Ovary (tissue), 7 donors: ENCODE measurements at regions not wholly inside any gene's neighbourhood (a gene's known extent, or its start where the extent isn't known, plus 50 kb on each side); places are given as distances from the start of the nearest gene placed in this dataset.

Experiments
- DNase-seq, 5 donors: peaks; one replicate each; pipeline ENCODE4 v3.0.0-alpha.2; 2019 to 2020
- H3K27ac ChIP-seq, 2 donors: fragments of 200-600 bp; one replicate each; pipeline versions ENCODE4 v1.5.1 to v1.8.0; 2019 to 2022
- H3K27me3 ChIP-seq: fragments of 200-600 bp; one replicate; pipeline ENCODE4 v1.8.0; 2022
- H3K36me3 ChIP-seq: fragments of 200-600 bp; sonication (generic); one replicate; pipeline ENCODE4 v1.5.1; 2019
- H3K4me1 ChIP-seq: one replicate; pipeline ENCODE4 v1.8.1; 2013; ENCODE audit warnings: mild to moderate bottlenecking, moderate library complexity; ENCODE audit not compliant: insufficient read depth
- H3K4me3 ChIP-seq: fragments of 200-600 bp; sonication (generic); one replicate; pipeline ENCODE4 v1.5.1; 2017
- H3K9me3 ChIP-seq, 2 donors: fragments of 200-600 bp in 1 of 2; sonication (generic) in 1 of 2; one replicate each; pipeline versions ENCODE4 v1.5.1 to v1.8.1; 2013 to 2019; ENCODE audit warnings: mild to moderate bottlenecking in 1 of 2, moderate library complexity in 1 of 2
- CTCF ChIP-seq, 3 donors: fragments of 450-650 bp in 2 of 3; fragments of 200-600 bp in 1 of 3; IDR thresholded peaks; one replicate each; pipeline versions ENCODE4 v1.5.1 to v1.8.0; 2016 to 2022; ENCODE audit warnings: antibody characterized with exemption in 3 of 3, mild to moderate bottlenecking in 1 of 3
- EP300 ChIP-seq: sonication (generic); formaldehyde crosslinking; IDR thresholded peaks from one replicate; pipeline ENCODE4 v1.6.1; 2017; ENCODE audit warnings: antibody characterized with exemption
- POLR2A ChIP-seq: fragments of 450-650 bp; IDR thresholded peaks from one replicate; pipeline ENCODE4 v1.6.1; 2017; ENCODE audit warnings: antibody characterized with exemption, mild to moderate bottlenecking, moderate library complexity
- WGBS, 3 donors: extraction: QIAGEN DNeasy Blood & Tissue Kit in 1 of 3; methylation state at CpG; one replicate each; pipeline versions ENCODE4 v1.1.5 to v1.1.7; 2013 to 2017; 5-methylcytosine and 5-hydroxymethylcytosine counted together
- intact Hi-C, 4 donors: fragments of 100-400 bp; cut with DNase I; formaldehyde crosslinking; loops; one replicate each; pipeline versions ENCODE4 v1.11.0 to v1.15.1; 2022 to 2023
- donor health status: DM: no; HTN: no; CAD: no; lungs with moderate emphysema.
- donor health status: DM: no; HTN: no; CAD: no.
- donor health status: Bipolar disorder and iron deficiency.
- donor health status: DM: no; HTN: no; CAD: no.
- donor health status: DM: yes; HTN: yes; CAD: no.

GRCh38 chr14:54090274-54090673, 133.6 kb upstream of the BMP4 start:
- TF ChIP-seq EP300 (no peak), CTCF (IDR thresholded peaks at IDR 0.05) (no peak), POLR2A (no peak)
- DNase-seq: no peak
- Histone ChIP-seq H3K36me3 (no peaks in the 10 kb centered on the region), H3K4me1 (peaks cover 8% of the 10 kb centered on the region), H3K27me3 (no peaks in the 10 kb centered on the region), H3K27ac (no peak overlapping the region), H3K9me3 (no peaks in the 10 kb centered on the region), H3K4me3 (no peak overlapping the region)
- 93 to 100% (median 95%) methylated on average over 1 of the region's 1 CpG for WGBS, 3 donors
- intact Hi-C loops: no loop called here

DNA sequence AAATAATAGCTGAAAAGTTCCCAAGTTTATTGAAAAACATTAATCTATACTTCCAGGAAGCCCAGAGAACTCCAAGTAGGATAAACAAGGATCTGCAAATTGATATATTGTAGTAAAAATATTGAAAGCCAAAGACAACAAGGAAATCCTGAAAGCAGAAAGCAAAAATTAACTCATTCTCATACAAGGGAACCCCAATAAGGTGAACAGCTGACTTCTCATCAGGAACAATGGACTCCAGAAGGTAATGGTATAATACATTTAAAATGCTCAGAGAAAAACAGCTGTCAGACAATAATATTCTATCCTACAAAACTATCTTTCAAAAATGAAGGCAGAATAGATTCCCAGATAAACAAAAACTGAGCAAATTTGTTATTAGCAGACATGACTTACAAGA, 138.1 kb upstream of the BMP4 start:
- H3K4me1 ChIP-seq: no peaks in the 10 kb centered on the region
- TF ChIP-seq POLR2A (no peak), EP300 (no peak), CTCF (IDR thresholded peaks at IDR 0.05) (no peak)
- no peaks in the 10 kb centered on the region for H3K9me3 ChIP-seq
- H3K4me3 ChIP-seq: no peak overlapping the region
- no peak for DNase-seq
- H3K27me3 ChIP-seq: no peaks in the 10 kb centered on the region
- H3K27ac ChIP-seq: no peak overlapping the region
- H3K36me3 ChIP-seq: no peaks in the 10 kb centered on the region
- intact Hi-C loops: no loop called here

GRCh38 chr14:54098536-54098935, 141.9 kb upstream of the BMP4 start:
- H3K4me1 ChIP-seq: no peaks in the 10 kb centered on the region
- no peak for TF ChIP-seq POLR2A
- no peak for TF ChIP-seq EP300
- TF ChIP-seq CTCF (IDR thresholded peaks at IDR 0.05): no peak
- H3K27me3 ChIP-seq: no peaks in the 10 kb centered on the region
- H3K9me3 ChIP-seq: no peaks in the 10 kb centered on the region
- no peak for DNase-seq
- intact Hi-C loops: no loop called here
- H3K36me3 ChIP-seq: no peaks in the 10 kb centered on the region
- H3K4me3 ChIP-seq: no peak overlapping the region
- H3K27ac ChIP-seq: no peak overlapping the region
- 86 to 97% (median 94%) methylated on average over 2 of the region's 2 CpGs for WGBS, 3 donors

GRCh38 chr14:54102051-54102456, 145.4 kb upstream of the BMP4 start:
- Histone ChIP-seq H3K4me1 (peaks cover 2% of the 10 kb centered on the region), H3K27ac (no peak overlapping the region), H3K9me3 (no peaks in the 10 kb centered on the region), H3K27me3 (no peaks in the 10 kb centered on the region), H3K4me3 (no peak overlapping the region), H3K36me3 (no peaks in the 10 kb centered on the region)
- no peak for TF ChIP-seq EP300
- TF ChIP-seq POLR2A: no peak
- no peak for TF ChIP-seq CTCF (IDR thresholded peaks at IDR 0.05)
- 64 to 65% (median 65%) methylated on average over 4 of the region's 4 CpGs for WGBS, 3 donors
- intact Hi-C loops: no loop called here
- no peak for DNase-seq

DNA sequence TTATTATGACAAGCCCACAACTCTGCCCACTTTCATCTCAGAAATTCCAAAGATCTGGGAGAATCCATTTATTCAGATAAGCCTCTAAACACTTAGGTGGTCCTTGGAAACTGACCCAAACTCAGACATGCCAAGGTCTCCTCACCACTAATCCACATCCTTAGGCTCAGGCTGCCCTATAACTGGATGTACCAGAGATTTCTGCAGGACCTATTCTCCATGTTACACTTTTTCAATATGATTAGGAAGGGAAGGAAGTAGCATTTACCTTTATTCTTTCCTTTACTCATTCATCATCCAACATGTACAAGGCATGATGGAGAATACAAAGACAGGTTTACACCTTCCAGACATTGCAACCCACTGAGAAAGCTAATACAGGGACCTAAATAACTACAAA, 145.9 kb upstream of the BMP4 start:
- TF ChIP-seq POLR2A (no peak), CTCF (IDR thresholded peaks at IDR 0.05) (no peak), EP300 (no peak)
- Histone ChIP-seq H3K9me3 (no peaks in the 10 kb centered on the region), H3K4me1 (peaks cover 3% of the 10 kb centered on the region), H3K27ac (no peak overlapping the region), H3K4me3 (no peak overlapping the region), H3K27me3 (no peaks in the 10 kb centered on the region), H3K36me3 (no peaks in the 10 kb centered on the region)
- no peak for DNase-seq
- intact Hi-C loops: no loop called here
